Stomach (tissue), 4 donors: ENCODE measurements at regions not wholly inside any gene's neighbourhood (a gene's known extent, or its start where the extent isn't known, plus 50 kb on each side); places are given as distances from the start of the nearest gene placed in this dataset.

Experiments
- EP300 ChIP-seq: sonication (generic); formaldehyde crosslinking; IDR thresholded peaks from one replicate; pipeline ENCODE4 v1.6.1; 2017; ENCODE audit warnings: antibody characterized with exemption
- TF ChIP-seq, protein P1 (sequence below), 7 experiments: fragments of 450-650 bp in 4 of 7; fragments of 200-600 bp in 3 of 7; sonication (generic) in 3 of 7; IDR thresholded peaks; one replicate each; pipeline ENCODE4 v1.5.1; 2016 to 2019; ENCODE audit warnings: antibody characterized with exemption in 7 of 7, control low read depth in 2 of 7, mild to moderate bottlenecking in 1 of 7

DNA sequence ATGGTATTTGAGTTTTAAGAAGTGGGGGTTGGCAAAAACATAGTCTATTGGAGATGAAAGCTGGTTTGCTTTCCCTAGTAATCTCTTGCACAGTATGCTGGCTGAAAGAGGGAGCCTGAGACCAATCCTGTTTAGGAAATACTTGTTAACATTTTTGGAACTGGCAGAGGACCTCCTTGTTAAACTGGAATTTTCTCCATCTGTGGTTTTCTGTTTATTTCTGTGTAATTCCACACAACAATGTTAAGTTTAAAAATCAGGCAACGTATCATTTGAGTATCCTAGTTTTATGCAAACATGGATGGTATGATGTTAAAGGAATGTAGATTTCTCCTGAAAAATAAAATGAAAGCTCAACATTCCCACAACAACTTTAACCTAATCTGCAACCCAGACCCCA lies 536.0 kb upstream of the TBL1XR1 start:
- no peak for TF ChIP-seq EP300
- TF ChIP-seq, protein P1, sequence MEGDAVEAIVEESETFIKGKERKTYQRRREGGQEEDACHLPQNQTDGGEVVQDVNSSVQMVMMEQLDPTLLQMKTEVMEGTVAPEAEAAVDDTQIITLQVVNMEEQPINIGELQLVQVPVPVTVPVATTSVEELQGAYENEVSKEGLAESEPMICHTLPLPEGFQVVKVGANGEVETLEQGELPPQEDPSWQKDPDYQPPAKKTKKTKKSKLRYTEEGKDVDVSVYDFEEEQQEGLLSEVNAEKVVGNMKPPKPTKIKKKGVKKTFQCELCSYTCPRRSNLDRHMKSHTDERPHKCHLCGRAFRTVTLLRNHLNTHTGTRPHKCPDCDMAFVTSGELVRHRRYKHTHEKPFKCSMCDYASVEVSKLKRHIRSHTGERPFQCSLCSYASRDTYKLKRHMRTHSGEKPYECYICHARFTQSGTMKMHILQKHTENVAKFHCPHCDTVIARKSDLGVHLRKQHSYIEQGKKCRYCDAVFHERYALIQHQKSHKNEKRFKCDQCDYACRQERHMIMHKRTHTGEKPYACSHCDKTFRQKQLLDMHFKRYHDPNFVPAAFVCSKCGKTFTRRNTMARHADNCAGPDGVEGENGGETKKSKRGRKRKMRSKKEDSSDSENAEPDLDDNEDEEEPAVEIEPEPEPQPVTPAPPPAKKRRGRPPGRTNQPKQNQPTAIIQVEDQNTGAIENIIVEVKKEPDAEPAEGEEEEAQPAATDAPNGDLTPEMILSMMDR (IDR thresholded peaks at IDR 0.05) = no peak
